HG03457 (cell line): ENCODE measurements at regions not wholly inside any gene's neighbourhood (a gene's known extent, or its start where the extent isn't known, plus 50 kb on each side); places are given as distances from the start of the nearest gene placed in this dataset.

Experiments used
- ATAC-seq: cut with Tn5 transposase; IDR thresholded peaks from one replicate; pipeline ENCODE4 v1.9.1; 2021; ENCODE audit warnings: moderate number of reproducible peaks; ENCODE audit not compliant: unreplicated experiment

DNA sequence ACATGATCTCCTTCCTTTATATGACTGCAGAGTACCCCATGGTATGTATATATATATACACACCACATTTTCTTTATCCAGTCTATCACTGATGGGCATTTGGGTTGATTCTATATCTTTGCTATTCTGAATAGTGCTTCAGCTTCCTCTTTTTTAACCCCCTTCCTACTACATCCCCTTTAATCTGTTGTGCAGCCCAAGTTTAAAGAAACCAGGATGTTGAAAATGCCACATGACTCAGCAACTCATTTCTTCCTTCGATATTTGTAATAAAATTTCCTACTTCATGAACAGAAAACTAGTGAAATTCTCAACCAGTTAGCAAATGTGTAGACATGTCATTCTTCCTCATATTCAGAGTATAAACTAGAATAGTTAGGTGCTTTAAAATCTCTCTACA, 1245.7 kb upstream of the SORCS1 start:
- ATAC-seq = no peak

DNA sequence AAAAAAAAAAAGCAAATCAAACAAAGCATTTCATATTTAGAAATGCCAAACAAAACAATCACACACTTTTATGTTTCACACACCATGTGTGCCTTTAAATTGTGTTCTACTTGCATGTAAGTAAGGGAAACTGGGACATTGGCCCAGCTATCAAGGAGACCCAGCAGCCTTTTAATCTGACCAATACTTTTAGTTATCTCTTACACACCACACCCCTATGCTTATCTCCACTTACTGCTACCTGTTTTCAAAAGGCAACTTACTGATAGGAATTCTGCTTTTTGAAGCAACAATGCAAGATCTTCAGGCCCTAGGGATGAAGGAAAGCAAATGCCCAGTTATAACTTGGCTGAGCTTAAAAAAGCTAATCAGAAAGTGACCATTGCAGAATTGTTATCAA, 1244.8 kb upstream of the SORCS1 start:
- ATAC-seq = no peak

DNA sequence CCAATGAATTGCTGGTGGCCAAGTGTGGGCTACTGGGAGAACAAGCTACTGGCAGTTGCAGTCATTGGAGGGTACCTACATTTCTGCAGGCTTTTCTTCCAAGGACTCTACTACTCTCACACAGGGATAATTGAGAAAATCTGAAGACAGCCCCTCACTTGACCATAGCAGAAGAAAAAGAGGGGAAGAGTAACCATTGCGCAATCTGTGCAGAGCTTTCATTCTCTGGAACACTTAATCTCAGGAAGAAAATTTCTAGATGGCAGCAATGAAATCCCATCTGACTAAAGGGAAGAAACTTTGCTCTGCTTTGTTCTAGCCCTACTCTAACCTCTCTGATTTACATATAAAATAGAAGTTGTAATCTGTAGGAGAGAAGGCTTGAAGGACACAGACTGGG, 1239.6 kb upstream of the SORCS1 start:
- no peak for ATAC-seq

DNA sequence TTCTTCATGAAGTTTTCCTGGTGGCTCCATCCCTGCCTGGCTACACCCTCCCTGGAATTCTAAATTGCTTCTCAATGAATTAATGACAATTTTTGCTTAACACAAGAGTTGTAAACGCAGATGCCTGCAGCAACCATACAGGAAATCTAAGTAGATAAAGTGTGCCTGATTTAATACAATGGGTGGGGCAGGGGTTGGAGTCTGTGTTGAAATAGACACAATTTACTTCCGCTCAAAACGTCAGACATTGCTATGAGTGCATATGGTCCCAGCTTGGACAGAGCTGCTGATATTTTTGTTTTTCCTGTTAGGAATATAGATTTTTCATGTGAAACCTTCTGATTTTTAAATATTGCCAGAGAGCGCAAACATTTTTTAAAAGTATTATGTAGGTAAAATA, 1235.0 kb upstream of the SORCS1 start:
- ATAC-seq = no peak

DNA sequence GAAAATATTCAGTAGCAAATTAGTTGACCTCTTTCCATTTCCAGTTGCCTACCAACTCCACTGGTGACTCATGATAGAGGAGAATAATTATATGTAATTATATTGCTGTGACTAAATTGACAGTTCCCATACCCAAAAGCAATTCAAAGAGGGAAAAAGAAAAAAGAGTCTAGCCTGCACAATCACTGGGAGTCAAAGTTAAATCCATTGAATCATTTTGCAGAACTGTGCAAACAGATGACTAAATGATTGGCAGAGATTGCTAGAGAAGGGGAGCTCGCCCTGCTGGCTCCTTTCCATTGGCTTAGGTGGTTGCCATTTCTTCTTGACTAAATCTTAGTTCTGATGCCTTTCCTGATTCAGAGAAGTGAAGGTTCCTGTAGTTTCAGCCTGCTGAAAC, 1228.6 kb upstream of the SORCS1 start:
- no peak for ATAC-seq

DNA sequence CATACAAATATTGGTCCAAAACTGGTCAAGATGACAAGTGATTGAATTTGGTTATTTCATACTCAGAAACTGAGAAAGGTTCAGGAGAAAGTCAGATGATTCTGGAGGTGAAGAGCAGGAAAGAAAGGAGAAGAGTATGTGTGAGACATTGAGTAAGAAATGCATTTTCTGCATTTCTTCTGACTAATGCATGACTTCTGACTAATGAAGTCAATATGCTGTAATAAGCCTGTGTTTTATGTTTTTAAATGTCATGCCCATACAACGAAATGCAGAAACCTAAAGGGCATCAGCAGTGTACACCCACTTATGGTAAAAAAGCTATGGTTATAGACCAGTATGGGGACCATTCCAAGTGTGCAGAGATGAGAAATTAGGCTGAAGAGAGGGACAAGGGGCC, 1227.8 kb upstream of the SORCS1 start:
- ATAC-seq = no peak

DNA sequence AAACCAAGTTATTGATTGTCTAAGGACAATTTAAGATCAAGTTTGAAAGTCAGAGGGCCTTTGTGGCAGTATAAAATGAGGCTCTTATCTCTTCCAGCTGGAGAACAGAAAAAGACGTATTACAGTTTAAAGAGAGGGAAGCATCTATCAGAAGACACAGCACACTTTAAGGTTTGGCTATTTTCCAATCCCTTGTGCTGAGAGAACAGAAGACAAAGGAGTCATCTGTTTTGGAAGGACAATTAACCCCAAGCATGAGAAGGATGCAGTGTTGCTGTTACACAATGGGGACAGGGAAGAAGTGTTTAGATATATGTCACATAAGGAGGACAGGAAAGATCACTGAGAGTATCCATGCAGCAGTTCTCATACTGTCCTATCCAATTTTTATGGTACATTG, 1224.2 kb upstream of the SORCS1 start:
- ATAC-seq = no peak

DNA sequence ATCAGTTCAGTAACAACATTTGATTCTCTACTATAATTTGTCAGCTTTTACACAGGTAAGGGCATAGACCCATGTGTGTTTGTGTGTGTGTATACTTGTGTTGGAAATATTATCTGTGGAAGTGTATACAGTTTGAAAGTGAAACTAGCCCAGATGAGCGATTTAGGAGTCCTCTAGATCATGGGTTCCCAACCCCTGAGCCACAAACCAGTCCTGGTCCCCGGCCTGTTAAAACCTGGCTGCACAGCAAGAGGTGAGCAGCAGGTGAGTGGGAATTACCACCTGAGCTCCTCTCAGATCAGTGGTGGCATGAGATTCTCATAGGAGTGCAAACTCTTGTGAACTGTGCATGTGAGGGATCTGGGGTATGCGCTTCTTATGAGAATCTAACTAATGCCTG, 1221.5 kb upstream of the SORCS1 start:
- no peak for ATAC-seq

DNA sequence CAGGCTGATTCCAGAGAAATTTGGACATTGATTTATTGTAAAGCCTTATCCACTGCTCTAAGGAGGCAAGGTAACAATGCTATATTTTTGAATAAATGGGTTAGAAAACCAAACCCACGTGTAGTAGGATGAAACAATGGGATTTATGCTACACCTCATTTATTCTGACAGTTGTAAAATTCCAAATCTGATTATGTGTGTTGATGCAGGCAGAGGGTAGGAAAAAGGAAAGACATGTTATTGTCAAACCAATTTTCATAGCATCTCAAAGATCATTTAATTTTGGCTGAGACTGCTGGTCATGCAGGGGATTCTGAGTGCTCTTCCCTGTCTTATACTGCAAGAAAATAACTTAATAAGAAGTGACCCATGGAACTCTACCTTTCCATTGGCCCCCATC, 1219.9 kb upstream of the SORCS1 start:
- no peak for ATAC-seq

DNA sequence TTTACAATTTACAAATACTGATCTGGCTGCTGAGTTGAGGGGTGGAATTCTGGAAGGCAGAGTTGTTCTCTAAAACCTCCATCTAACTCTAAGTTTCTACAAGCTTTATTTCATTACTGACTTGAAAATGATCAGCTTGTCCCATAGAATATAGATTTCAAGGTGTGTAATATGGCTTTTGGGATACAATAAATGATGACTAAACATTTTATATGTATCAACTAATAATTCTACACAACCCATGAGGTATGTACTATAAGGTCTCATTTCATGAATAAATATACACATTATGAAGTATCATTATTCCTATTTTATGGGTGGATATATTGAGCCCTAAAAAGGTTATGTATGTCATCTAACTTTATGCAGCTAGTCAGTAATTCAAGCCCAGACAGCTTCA, 1214.3 kb upstream of the SORCS1 start:
- no peak for ATAC-seq

DNA sequence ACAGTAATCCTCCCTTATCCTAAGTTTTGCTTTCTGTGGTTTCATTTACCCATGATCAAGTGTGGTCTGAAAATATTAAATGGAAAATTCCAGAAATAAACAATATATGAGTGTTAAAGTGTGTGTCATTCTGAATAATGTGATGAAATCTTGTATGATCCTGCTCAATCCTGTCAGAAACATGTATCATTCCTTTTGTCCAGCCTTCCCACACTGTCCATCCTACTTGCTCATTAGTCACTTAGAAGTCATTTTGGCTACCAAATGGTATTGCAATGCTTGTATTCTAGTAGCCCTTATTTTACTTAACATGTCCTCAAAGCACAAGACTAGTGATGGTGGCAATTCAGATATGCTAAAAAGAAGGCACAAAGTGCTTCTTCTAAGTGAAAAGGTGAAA, 1211.2 kb upstream of the SORCS1 start:
- no peak for ATAC-seq

DNA sequence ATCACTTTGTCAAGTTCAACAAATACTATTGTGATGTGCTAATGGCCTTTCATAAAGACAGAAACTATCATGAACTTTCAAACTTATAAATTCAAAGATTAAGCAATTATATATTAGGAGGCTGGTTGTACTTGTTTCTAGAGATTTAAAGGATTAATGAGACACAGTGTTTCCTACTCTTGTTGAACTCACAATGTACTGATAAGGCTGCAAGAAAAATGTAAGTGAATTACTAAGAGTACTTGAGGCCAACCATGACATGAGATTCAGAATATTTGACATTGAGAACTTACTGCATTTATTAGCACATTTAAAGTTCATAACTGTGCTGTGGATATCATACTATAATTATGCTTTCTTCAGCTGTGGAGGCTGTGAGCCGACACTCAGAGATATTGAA, 1210.5 kb upstream of the SORCS1 start:
- ATAC-seq = no peak

DNA sequence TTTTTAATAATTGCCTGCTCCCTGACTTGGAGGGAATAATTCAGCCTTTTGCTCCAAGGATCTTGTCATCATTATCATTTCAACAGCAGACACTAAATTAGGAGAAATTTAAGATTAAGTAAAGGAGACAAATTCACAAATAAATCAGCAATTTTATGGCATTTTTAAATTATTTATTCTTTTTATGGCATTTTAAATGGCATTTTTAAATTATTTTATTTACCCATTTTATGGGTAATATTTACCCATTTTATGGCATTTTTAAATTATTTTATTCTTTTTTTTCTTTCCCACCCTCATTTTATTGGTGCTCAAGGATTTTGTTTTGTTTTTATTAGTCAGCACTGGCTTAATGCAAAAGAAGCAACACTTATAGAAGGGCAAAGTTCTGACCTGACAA, 1201.0 kb upstream of the SORCS1 start:
- ATAC-seq = no peak

DNA sequence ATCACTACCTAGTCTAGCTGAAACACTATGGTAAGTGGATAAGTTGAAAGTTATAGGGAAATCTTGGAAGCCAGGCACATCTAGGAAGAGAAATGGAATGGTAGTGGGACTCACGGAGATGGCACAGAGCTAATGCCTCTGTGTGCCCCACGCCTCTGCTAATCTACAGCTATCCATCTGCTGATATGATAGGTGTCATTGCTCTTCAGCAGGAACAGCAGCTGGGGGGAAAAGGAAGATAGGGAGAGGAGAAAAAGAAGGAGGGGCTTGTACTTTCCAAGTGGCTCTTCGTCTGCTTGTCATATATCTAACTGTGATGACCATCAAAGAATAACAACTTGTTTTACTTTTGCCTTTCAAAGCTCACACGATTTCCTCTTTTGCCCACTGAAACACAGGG, 1199.1 kb upstream of the SORCS1 start:
- no peak for ATAC-seq

DNA sequence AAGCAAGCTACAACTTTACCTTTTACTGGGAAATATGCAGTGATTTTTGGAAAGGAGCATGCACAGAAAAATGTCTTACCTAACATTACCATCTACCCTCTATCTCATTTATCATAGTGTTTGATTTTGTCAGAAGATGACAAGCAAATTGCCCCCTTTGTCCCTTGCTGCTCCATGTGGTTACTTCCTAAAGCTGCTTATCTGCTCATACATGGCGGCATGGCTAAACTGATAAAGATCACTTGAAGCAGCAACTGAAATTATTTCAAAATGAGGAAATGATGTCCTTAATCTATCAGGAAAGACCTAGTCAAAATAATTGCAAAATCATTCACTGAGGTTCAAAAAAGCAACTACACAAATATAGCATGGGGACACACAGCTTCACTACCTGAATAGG, 1198.5 kb upstream of the SORCS1 start:
- ATAC-seq = no peak

DNA sequence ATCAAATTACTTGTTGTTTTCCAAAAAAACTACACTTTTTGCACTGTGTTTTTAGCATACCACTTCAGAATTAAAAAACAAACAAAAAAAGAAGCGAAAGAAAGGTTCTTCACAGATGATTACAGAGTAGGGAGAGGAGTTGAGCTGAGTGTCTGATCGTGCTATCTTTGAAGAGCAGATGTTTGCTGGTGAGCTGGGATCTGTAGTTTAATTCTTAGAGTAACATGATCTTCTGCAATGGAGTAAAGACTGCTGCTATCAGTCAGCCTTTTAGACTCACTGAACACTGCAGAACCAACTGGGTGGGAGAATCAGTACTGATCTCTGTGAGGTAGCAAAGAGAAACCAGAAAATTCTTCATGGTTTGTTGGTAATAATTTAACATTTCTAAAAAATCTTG, 1197.8 kb upstream of the SORCS1 start:
- ATAC-seq = no peak

DNA sequence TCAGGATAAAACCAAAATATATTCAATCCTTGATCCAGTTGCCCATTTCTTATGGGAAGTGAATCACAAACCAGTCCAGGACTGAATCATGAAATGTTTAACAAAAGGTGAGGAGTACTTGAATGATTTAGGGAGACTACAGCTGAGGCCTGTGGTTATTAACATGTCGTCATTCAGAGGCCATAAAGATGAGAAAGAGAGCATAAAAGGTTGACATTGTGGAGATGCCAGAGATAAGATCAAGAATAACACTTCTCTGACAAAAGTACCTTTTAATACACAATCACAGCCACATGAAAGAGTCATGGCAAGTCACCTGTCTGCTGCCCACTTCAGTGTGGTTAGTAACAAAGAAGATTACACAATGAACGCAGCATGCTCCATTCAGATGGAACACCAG, 1195.7 kb upstream of the SORCS1 start:
- no peak for ATAC-seq

DNA sequence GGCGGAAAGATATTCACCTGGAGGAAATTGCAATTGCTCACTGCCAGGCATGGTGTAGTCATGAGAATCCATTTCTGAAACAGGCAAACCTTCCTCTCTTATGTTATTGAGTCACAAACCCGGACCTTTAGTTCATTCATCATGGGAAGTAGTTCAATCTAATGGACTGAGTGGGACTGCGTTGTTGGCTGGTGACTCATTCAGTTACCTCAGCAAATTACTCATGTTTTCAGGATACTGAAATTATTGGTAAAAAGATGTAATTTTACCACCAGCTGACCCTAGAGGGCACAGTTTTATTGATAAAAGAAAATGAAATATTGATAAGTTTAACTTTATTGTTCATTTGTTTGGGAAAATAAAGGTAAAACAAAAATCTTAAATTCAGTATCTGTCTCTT, 1194.4 kb upstream of the SORCS1 start:
- peak; percentile 65 for ATAC-seq

DNA sequence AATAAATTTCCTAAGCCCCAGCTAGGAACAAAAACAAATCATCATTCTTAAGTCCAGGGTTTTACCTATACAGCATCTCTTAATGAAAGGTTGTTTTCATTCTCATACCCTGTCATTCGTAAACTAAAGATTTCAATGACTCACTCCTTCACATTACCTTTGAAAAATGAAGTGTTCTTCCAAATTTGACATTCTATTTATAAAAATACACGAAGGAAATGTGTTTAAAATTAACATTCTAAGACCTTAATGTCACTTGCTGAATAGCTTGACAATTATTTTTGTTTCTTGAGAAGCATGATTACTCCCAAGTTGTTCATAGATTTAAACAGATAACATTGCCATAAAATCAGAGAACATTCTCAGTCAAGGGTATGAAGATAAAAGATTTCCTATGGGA, 1188.3 kb upstream of the SORCS1 start:
- no peak for ATAC-seq

DNA sequence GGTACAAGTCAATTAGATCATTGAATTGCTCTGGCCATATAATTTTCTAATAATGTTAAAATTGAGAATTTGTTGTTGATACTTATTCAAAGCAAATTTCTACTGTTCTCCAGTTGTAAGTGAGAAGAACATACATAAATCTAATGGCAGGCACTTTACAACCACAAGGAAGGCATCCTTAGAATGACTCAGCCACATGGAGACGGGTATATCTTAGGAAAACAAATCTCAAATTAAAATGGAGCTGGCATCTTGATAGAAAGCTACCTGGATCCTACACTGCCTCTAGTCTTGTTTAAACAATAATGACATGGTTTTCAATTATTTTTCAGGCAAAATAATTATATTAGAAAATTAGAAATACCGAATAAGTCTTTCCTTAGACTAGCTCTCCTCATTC, 1183.7 kb upstream of the SORCS1 start:
- no peak for ATAC-seq

DNA sequence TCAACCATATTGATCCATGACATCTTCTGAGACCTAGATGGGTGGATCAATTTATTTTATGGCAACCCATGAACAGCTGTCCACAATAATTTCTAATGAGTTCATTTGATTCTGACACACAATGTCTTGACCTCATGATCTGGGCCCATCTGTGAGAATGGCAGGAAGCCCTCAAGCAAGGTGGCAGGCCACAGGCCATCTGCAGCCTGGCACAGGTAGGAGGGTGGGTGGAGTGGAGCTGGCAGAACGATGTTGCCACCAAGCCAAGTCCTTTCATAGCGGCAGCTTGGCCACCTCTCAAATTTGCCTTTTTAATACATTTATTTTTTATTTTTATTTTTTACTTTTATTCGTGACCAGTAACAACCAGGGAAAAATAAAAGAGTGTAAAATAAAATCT, 1181.6 kb upstream of the SORCS1 start:
- no peak for ATAC-seq

DNA sequence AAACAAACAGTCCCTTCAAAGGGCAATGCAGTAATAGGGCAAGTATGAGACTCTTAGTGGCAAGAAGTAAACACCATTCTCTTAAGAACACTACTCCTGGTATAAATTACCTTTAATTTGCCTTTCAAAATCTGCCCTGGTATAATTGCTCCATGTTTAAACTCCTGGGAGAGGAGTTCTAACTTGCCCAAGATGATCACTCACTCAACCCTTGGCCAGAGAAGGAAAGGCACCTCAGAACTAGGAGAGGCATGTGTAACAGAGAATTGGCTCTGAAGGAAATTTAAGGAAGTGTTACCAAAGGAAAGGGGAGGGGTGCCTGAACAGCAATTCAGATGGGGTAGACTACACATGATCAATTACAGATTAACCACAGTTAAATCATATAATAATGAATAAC, 1173.6 kb upstream of the SORCS1 start:
- ATAC-seq = no peak

DNA sequence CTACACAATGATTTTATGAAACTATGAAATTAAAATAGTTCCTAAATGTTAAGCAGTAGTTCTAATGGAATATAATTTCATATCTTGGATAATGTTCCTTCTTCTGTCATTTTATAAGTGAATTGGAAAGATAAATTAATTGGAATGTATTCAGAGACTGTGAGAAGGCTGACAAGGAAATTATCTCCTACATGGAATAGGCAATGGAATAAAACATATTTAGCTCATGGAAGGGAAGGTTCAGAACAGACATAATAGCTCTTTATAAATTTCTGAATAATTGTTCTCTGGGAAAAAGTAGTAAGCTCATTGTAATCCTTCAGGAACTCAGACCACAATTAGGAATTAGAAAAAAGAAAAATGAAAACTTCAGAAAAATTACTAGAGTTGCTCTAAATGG, 1172.3 kb upstream of the SORCS1 start:
- no peak for ATAC-seq

DNA sequence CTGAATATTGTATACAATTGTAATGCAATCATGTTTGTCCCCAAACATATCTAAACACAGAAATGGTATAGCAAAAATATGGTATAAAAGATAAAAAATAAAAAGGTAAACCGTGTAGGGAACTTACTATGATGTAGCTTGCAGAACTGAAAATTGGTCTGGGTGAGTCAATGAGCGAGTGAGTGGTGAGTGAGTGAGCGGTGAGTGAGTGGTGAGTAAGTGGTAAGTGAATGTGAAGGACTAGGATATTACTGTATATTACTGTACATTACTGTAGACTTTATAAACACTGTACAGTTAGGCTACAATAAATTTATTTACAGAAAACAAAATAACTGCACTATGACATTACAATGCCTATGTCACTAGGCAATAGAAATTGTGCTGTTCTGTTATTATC, 1163.2 kb upstream of the SORCS1 start:
- ATAC-seq = no peak
